GM23338 (cell line): ENCODE measurements at regions not wholly inside any gene's neighbourhood (a gene's known extent, or its start where the extent isn't known, plus 50 kb on each side); places are given as distances from the start of the nearest gene placed in this dataset.
A peak's percentile ranks its signal among the peaks of the same experiment; 100 is the strongest.

Source experiments
- CTCF ChIP-seq, 2 experiments: fragments of 200-600 bp in 1 of 2; sonication (generic) in 1 of 2; conservative IDR thresholded peaks; 2 replicates each; pipeline versions ENCODE4 v1.5.1 to v1.6.1; 2016 to 2017; ENCODE audit warnings: antibody characterized with exemption in 2 of 2, low read depth in 2 of 2, mild to moderate bottlenecking in 2 of 2, moderate library complexity in 1 of 2
- EZH2 ChIP-seq: fragments of 200-600 bp; sonication (generic); IDR thresholded peaks from one replicate; pipeline ENCODE4 v1.8.0; 2017; ENCODE audit warnings: antibody characterized with exemption, mild to moderate bottlenecking, low read depth; ENCODE audit not compliant: unreplicated experiment
- EZH2phosphoT487 ChIP-seq: fragments of 200-600 bp; sonication (generic); IDR thresholded peaks from one replicate; pipeline ENCODE4 v1.8.1; 2018; ENCODE audit warnings: antibody characterized with exemption; ENCODE audit not compliant: unreplicated experiment
- REST ChIP-seq: IDR thresholded peaks from one replicate; pipeline ENCODE4 v1.6.1; 2018; ENCODE audit warnings: antibody characterized with exemption; ENCODE audit not compliant: unreplicated experiment

- TF ChIP-seq CTCF (conservative IDR thresholded peaks at IDR 0.05; ENCODE audit: low read depth in 2 of 2) (no peak), EZH2 (no peak), REST (peak; percentile 16), EZH2phosphoT487 (no peak)
Observed at GRCh38 chr6:28589234-28589956, 63.7 kb downstream of the GPX5 start.
